Testis (tissue), 2 donors: ENCODE measurements at regions not wholly inside any gene's neighbourhood (a gene's known extent, or its start where the extent isn't known, plus 50 kb on each side); places are given as distances from the start of the nearest gene placed in this dataset.
"Not testable (repeated sequence)": the region's sequence is repeated elsewhere in the genome, so short reads cannot be mapped to it uniquely, and the experiment has no call there.

Experiments
- DNase-seq: peaks from one replicate; pipeline ENCODE4 v3.0.0-alpha.2; 2019
- H3K27ac ChIP-seq, 2 donors: fragments of 200-600 bp; sonication (generic); one replicate each; pipeline ENCODE4 v1.5.1; 2019
- H3K27me3 ChIP-seq: fragments of 200-600 bp; sonication (generic); one replicate; pipeline ENCODE4 v1.5.1; 2019
- H3K36me3 ChIP-seq: fragments of 200-600 bp; sonication (generic); one replicate; pipeline ENCODE4 v1.5.1; 2017; ENCODE audit warnings: low read depth; ENCODE audit errors: missing control alignments
- H3K4me1 ChIP-seq: fragments of 200-600 bp; sonication (generic); one replicate; pipeline ENCODE4 v1.5.1; 2019
- H3K4me3 ChIP-seq, 2 donors: fragments of 200-600 bp; sonication (generic); one replicate each; pipeline ENCODE4 v1.5.1; 2017 to 2019
- H3K9me3 ChIP-seq: fragments of 200-600 bp; sonication (generic); one replicate; pipeline ENCODE4 v1.5.1; 2017
- CTCF ChIP-seq, 3 experiments: fragments of 450-650 bp in 2 of 3; fragments of 200-600 bp in 1 of 3; sonication (generic) in 1 of 3; IDR thresholded peaks; one replicate each; pipeline ENCODE4 v1.5.1; 2016 to 2019; ENCODE audit warnings: antibody characterized with exemption in 3 of 3, mild to moderate bottlenecking in 2 of 3, moderate library complexity in 1 of 3
- POLR2A ChIP-seq: fragments of 450-650 bp; IDR thresholded peaks from one replicate; pipeline ENCODE4 v1.6.1; 2017; ENCODE audit warnings: antibody characterized with exemption, mild to moderate bottlenecking, moderate library complexity
- WGBS, 2 donors: methylation state at CpG; one replicate each; pipeline ENCODE4 v1.1.5; 2018; 5-methylcytosine and 5-hydroxymethylcytosine counted together
- intact Hi-C: fragments of 100-400 bp; cut with DNase I; formaldehyde crosslinking; loops from one replicate; pipeline ENCODE4 v1.15.1; 2023; ENCODE audit warnings: low total_unique reads

GRCh38 chr7:16369855-16370254 lies 51.5 kb downstream of the CRPPA start:
- H3K27me3 ChIP-seq, result no peaks in the 10 kb centered on the region
- DNase-seq, result no peak
- H3K4me3 ChIP-seq, result no peak overlapping the region
- TF ChIP-seq CTCF (IDR thresholded peaks at IDR 0.05) (no peak), POLR2A (no peak)
- no peaks in the 10 kb centered on the region for H3K9me3 ChIP-seq
- no peaks in the 10 kb centered on the region for H3K4me1 ChIP-seq
- no peaks in the 10 kb centered on the region for H3K36me3 ChIP-seq
- intact Hi-C loops, result no loop called here
- H3K27ac ChIP-seq, result no peak overlapping the region

- H3K36me3 ChIP-seq, H3K27me3 ChIP-seq, DNase-seq, H3K4me1 ChIP-seq, H3K9me3 ChIP-seq, intact Hi-C loops, H3K27ac ChIP-seq, H3K4me3 ChIP-seq: not testable (repeated sequence)
- 96 to 100% methylated on average over 2 of the region's 2 CpGs for WGBS, 2 donors
These were observed 52.0 kb downstream of the CRPPA start for GRCh38 chr7:16369309-16369708.

- H3K4me1 ChIP-seq, result no peaks in the 10 kb centered on the region
- DNase-seq, result no peak
- H3K36me3 ChIP-seq, result no peaks in the 10 kb centered on the region
- intact Hi-C loops, result no loop called here
- no peak for TF ChIP-seq POLR2A
- no peak for TF ChIP-seq CTCF (IDR thresholded peaks at IDR 0.05)
- no peak overlapping the region for H3K4me3 ChIP-seq
- no peaks in the 10 kb centered on the region for H3K9me3 ChIP-seq
- H3K27ac ChIP-seq, result no peak overlapping the region
- 92 to 94% methylated on average over 3 of the region's 3 CpGs for WGBS, 2 donors
- no peaks in the 10 kb centered on the region for H3K27me3 ChIP-seq
These were observed 52.5 kb downstream of the CRPPA start for GRCh38 chr7:16368885-16369284.

- Histone ChIP-seq H3K4me1 (no peaks in the 10 kb centered on the region), H3K27ac (no peak overlapping the region), H3K36me3 (no peaks in the 10 kb centered on the region), H3K9me3 (no peaks in the 10 kb centered on the region), H3K27me3 (no peaks in the 10 kb centered on the region), H3K4me3 (no peak overlapping the region)
- intact Hi-C loops, result no loop called here
- TF ChIP-seq POLR2A (no peak), CTCF (IDR thresholded peaks at IDR 0.05) (no peak)
- 46 to 64% methylated on average over 1 of the region's 1 CpG for WGBS, 2 donors
- no peak for DNase-seq
These were observed 54.2 kb downstream of the CRPPA start for GRCh38 chr7:16367115-16367514.

GRCh38 chr7:16365952-16366351 lies 55.4 kb downstream of the CRPPA start:
- Histone ChIP-seq H3K36me3 (no peaks in the 10 kb centered on the region), H3K27me3 (no peaks in the 10 kb centered on the region), H3K4me1 (no peaks in the 10 kb centered on the region), H3K9me3 (no peaks in the 10 kb centered on the region), H3K4me3 (no peak overlapping the region), H3K27ac (no peak overlapping the region)
- no peak for DNase-seq
- 90 to 93% methylated on average over 3 of the region's 3 CpGs for WGBS, 2 donors
- TF ChIP-seq CTCF (IDR thresholded peaks at IDR 0.05) (no peak), POLR2A (no peak)
- intact Hi-C loops, result no loop called here
